ENCODE measurements at regions not wholly inside any gene's neighbourhood (a gene's known extent, or its start where the extent isn't known, plus 50 kb on each side); places are given as distances from the start of the nearest gene placed in this dataset.
"Not testable (repeated sequence)": the region's sequence is repeated elsewhere in the genome, so short reads cannot be mapped to it uniquely, and the experiment has no call there.

GRCh38 chr3:104175696-104176095 lies 1191.0 kb upstream of the ALCAM start:
- no peak for DNase-seq

- no peak for DNase-seq
Observed at GRCh38 chr3:104176706-104177105, 1190.0 kb upstream of the ALCAM start.

DNA sequence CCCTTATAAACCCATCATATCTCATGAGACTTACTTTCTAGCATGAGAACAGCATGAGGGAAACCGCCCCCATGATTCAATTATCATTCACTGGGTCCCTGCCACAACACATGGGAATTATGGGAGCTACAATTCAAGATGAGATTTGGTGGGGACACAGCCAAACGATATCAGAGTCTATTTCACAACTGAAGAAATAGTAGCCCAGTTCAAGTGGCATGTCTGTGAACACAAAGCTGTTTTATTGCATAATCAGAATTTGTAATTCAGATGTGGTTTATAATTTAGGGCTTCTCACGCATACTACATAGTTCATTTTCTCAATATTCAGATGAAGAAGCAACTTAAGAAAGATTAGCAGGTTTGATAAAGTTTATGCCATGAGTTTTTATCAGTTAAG lies 1188.0 kb upstream of the ALCAM start:
- no peak for DNase-seq

GRCh38 chr3:104180906-104181305 lies 1185.8 kb upstream of the ALCAM start:
- no peak for DNase-seq

DNA sequence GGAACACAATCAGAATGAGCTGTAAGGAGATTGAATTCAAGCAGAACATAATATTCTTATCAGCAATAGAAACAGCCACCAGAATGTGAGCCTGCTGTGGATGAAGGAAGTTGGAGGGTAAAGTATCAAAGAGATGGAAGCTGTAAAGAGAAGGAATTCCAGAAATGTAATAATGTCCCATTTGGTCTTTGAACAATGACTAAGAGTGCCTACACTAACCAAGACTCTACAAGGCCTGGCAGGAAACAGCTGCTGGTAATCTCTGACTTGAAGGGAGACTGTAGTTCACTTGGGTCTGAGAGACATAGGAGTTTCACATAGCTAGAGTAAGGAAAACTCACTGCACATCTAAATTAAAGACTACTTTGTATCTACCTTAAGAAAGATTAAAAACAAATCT lies 1176.0 kb upstream of the ALCAM start:
- no peak for DNase-seq

DNA sequence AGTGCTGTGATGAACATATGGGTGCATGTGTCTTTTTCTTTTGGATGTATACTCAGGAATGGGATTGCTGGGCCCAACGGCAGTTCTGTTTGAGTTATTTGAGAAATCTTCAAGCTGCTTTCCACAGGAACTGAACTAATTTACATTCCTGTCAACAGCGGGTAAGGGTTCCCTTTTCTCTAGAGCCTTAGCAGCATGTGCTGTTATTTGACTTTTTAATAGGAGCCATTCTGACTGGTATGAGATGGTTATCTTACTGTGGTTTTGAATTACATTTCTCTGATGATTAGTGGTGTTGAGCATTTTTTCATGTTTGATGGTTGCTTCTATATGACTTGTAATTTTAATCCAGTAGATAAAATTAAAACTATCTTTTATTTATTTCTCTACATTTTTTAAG lies 1168.6 kb upstream of the ALCAM start:
- DNase-seq, result no peak

GRCh38 chr3:104206925-104207324 lies 1159.8 kb upstream of the ALCAM start:
- no peak for DNase-seq

- no peak for DNase-seq
Observed at GRCh38 chr3:104214277-104214676, 1152.4 kb upstream of the ALCAM start.

DNA sequence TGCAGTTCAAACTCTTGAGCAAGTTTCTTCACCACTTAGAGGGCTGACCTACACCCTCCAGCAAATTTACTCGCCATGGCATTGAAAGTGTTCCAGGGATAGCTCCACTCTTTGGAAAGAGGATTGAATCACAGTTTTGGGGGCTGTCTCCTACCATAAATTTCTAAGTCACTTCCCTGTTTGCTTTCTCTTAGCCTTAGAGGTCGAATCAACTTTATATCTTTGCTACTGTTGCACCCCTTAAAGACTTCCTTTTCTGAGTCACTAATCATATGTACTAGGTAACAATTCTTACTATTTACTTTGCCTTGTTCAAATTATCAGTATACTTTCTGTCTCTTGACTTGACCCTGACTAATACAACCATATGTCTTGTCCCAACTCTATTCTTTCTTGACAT lies 1151.8 kb upstream of the ALCAM start:
- no peak for DNase-seq

- not testable (repeated sequence) for DNase-seq
Observed at GRCh38 chr3:104219046-104219445, 1147.7 kb upstream of the ALCAM start.

DNA sequence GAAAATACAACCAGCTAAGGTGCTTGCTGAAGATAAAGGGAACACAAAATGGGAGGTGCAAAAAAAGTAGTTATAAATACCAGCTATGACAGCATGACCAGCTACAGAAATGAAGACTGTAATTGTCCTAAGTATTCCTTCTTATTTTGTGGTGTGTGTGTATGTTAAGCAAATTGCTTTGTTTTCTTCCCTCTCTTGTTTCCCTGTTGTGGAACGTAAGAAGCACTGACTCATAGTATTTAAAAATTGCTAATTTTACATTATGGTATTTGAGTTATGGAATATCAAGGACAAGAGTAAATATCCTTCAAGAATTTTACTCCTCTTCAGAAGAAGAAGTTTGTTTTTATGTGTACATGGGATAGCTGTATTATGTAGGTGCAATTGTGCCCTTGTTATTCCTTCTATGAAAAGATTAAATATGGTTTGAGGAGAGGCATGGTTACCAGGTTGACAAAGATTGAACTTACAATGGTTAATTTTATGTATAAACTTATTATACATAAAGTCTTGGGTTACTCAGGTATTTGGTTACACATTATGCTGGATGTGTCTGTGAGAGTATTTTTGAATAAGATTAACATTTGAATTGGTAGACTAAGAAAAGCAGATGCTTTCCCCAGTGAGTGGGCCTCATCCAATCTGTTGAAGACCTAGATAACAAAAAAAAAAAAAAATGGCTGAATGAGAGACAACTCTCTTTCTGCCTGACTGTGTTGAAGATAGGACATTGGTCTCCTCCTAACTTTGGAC lies 1132.1 kb upstream of the ALCAM start:
- no peak for DNase-seq

DNA sequence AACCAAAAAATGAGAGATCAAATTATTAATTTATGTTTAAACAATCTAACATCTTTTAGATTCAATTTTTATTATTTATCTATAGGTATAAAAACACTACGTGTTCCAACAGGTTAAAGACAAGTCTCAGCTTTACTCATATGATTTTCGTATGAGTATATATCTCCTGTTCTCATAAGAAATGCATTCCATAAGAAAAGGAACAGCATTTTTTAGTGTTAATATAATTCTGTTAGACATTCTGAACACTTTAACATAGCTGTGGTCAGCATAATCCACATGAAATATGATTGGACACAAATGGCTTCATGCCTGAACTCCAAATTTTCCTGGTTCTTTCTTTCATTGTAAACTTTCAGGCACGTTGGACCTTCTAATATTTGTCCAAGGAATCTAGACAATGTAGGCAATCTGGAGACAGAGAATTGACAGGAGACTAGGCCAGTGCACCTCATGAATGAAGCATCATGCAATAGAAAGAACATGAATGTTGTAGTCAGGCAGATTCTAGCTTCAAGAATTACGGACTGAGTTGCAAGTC lies 1122.0 kb upstream of the ALCAM start:
- no peak for DNase-seq

- no peak for DNase-seq
Observed at GRCh38 chr3:104245261-104245660, 1121.4 kb upstream of the ALCAM start.

DNA sequence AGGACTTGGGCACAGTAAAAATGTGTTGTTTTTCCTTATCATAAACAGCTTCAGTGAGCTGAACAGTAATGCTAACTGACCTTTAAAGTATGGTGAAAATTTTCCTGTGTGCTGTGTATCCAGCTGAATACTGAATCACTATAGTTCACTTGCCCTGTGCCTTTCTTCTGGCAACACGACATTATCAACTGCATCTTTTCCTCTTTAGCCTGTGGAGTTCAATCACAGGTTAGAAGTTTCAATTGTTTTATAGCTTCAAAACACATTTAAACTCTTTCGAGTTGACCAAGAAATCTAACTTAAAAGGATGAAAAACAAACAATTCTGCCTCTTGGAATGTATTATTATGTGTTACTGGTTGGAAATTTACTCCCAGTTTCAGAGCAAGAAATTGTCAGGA lies 1120.7 kb upstream of the ALCAM start:
- no peak for DNase-seq

DNA sequence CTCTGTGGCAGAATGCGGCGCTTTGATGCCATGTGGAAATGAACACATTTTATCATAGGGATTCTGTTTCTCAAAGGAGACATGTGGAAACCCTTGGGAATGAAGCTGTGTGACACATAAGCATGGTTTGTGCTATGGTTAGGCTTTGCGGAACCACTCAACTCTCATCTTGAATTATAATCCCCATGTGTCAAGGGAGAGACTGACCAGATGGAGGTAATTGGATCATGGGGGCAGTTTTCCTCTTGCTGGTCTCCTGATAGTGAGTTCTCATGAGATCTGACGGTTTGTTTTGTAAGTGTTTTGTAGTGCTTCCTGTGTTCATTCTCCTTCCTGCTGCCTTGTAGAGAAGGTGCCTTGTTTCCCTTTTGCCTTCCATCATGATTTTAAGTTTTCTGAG lies 1109.2 kb upstream of the ALCAM start:
- no peak for DNase-seq

- no peak for DNase-seq
Observed at GRCh38 chr3:104263477-104263876, 1103.2 kb upstream of the ALCAM start.

- not testable (repeated sequence) for DNase-seq
Observed at GRCh38 chr3:104266219-104266618, 1100.5 kb upstream of the ALCAM start.

DNA sequence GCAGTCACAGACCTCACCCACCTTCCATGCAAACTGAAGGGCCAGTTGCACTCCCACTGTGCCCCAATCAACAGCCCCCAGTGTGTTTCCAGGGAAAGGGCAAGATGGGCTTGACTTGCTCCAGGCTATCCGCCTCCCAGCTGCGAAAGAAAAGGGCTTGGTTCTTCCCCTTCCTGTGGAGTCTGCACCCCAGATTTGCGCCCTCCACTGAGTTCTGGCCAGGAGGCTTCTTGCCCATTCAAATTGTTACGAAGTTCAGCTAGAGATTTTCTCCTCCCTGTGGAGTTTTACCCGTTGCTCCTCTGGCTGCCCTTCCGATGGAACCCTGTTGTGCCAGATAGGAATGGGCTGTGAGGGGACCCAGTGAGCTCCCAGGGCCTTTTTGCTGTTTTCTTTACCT lies 1096.9 kb upstream of the ALCAM start:
- no peak for DNase-seq

GRCh38 chr3:104273046-104273649 lies 1093.6 kb upstream of the ALCAM start:
- DNase-seq, result no peak

DNA sequence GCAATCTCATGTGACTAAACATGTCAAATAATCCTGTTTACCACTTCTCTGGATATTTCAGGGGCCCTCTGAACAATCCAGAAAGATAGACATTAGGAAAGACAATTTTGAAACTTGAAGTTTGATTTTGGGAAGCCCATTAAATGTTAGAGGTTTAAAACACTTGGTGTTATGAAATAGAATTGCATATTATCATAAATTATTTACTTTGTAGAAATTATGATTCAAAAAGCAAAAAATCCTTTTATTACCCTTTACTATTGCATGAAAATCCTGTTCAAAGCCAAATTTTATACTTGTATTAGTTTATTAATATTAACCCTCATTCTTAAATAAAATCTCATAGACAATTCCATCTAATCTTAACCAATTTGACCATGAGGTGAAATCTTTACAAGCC lies 1091.5 kb upstream of the ALCAM start:
- DNase-seq, result no peak

DNA sequence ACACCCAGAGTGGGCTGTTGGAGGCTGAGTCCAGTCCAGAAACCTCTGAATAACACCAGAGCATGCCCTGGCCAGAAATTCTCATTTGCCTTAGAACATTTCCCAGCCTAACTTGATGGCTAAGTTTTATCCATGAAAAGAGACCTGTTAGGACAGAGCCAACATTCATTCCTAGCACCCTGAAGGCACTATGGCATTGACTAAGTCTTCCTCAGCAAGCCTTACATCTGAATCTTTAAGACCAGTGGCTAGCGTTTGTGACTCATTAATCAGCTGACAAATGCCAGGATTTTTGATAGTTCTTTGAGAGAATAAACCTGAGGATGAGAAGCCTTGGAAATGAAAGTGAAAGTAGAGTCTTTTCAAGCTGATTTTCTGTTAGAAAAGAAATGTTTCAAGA lies 1087.1 kb upstream of the ALCAM start:
- no peak for DNase-seq

- no peak for DNase-seq
Observed at GRCh38 chr3:104281713-104282112, 1085.0 kb upstream of the ALCAM start.

DNA sequence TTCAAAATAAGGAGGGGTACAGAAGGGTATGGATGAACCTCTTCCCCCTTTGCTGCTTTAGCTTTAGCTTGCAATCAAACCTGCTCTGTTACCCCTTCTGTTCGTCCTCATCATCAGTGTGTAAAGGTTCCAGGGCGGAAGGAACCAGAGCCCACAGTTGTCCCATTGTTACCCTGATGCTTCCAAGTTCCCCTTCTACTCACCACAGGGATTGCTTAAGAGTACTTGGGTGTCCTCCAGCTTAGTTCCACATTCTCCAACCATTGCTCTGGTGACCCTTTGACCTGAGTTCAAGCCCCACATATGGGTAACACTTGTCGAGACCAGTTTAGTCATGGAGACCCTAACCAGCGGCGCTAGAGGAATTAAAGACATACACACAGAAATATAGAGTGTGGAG lies 1080.1 kb upstream of the ALCAM start:
- DNase-seq, result no peak

DNA sequence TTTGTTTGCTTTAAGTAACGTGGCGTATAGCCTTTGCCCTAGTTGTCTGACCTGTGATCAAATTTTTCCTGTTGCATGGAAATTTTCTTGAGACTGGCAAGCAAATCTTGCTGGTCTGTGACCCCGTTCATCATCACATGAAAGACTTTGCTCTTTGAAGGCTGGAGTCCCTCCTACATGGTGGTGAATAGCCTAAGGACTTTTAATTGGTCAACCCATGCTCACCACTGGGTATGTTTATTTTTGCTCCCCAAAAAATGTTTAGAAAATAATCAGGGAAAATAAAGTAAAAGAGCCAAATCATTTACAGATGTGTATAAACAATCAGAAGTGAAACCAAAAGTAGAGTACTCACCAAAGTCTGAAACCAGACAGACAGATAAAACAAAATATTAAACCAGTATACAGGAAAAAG lies 1075.3 kb upstream of the ALCAM start:
- DNase-seq, result no peak

DNA sequence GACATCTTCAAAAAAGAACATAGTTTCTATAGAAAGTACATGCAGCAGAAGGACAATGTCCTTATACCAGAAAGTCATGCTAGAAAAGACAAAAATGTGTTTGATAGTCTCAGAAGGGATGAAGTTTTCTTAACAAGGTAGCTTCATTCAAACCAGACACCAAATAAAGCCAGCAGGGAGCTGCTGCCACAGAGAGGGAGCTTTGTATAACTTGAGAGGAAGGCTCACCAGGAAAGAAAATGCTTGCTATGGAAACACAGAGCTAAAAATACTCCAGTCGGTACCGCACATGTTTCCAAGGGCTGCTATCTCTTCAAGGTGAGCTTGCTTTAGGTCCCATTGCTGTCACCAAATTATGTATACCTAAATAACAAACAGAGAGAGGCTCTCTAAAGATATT lies 1074.8 kb upstream of the ALCAM start:
- DNase-seq, result no peak

Data from stimulated activated CD4-positive, alpha-beta T cell treated with anti-CD3 and anti-CD28 coated beads, Interleukin-1b, Interleukin-23, amount 100 ng/mL, for 48 hours (primary cell).